GM19455 (cell line): ENCODE measurements at regions not wholly inside any gene's neighbourhood (a gene's known extent, or its start where the extent isn't known, plus 50 kb on each side); places are given as distances from the start of the nearest gene placed in this dataset.

Experiments
- ATAC-seq: cut with Tn5 transposase; IDR thresholded peaks from one replicate; pipeline ENCODE4 v1.9.1; 2021; ENCODE audit not compliant: unreplicated experiment

DNA sequence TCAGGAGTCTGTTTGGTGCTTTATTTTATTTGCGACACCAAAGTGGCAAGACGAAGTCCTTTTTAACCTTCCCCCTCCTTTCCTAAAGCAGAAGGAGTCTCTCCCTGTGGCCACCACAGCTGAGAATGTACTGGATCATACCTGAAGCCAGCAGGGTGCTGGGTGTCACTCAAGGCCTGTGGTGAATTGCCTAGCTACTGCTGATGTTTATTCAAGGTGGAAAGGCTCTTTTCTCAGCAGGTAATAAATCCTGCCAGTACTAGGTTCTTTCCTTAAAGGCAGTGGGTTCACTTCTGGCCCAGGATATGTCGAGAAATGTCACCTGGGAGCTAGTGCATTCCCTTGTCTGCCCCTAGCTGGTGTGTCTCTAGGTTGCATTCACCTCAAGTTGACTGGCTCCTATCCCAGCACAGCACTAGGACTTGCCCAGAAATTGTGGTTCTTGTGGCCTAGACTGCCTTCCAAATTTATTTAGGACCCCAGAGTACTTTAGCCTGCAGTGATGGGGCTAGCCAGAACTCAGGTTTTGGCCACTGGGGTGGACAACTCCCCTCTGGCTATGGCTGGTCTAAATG lies 60.8 kb upstream of the FAM3C start:
- no peak for ATAC-seq

- no peak for ATAC-seq
Measured at GRCh38 chr7:121456015-121456414, 59.9 kb upstream of the FAM3C start.

DNA sequence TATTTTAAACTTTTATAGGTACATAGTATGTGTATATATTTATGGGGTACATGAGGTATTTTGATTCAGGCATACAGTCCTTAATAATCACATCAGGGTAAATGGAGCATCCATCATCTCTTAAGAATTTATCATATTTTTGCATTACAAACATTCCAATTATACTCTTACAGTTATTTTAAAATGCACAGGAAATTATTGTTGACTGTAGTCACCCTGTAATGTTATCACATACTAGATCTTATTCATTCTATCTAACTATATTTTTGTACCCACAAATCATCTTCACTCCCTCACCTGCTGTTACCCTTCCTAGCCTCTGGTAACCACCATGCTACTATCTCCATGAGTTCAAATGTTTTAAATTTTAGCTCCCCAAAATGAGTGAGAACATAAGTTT lies 56.3 kb upstream of the FAM3C start:
- no peak for ATAC-seq

DNA sequence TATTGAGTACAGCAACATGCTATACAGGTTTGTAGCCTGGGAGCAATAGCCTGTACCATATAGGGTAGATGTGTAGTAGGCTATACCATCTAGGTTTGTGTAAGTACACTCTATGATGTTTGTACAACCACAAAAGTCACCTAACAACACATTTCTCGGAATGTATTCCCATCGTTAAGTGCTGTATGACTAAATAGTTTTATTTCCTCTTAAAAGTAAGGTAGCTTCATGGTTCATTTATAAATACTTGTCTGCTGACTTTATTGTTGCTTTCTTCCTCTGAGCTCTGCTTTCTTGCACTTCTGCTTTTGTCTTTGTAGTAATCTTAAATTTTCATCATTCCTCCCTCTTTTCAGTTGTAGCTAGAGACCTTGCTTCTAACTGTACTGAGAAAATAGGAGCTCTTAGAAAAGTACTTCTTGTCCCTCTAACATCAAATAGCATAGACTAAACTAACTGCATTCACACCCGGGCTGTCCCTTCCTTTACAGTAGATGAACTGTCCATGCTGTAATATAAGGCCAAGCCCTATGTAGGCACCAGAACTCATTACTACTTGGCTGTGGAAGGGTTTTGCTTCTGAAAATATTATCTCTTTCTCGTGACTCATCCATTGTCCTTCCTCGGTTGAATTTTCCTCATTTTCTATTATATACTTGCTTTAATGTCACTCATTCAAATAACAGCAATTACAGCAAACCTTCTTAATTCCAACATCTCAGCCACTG lies 55.4 kb upstream of the FAM3C start:
- ATAC-seq, result no peak

GRCh38 chr7:121450631-121451198 lies 54.6 kb upstream of the FAM3C start:
- ATAC-seq, result no peak

DNA sequence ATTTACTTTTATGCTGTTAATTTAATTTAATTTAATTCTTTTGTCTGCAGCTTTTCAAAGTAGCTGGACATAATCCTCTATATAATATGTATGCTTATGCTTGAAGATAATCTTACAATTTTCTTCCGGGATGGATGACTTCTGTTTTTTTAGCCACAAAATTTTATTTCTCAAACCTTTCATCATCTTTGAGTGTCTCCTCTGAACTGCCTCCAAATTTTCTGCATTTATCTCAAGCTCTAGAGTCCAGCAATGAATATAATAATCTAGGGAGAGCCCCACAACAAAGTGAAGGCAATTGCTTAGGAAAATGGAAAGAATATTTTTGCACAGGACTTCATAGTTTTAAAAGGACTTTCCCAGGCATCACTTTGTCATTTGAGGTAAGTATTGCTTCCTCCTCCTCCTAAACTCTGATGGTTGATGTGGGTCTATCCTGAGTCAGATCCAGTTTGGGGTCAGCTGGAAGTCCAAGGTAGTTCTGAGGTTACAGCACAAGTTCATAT lies 53.7 kb upstream of the FAM3C start:
- ATAC-seq, result no peak

DNA sequence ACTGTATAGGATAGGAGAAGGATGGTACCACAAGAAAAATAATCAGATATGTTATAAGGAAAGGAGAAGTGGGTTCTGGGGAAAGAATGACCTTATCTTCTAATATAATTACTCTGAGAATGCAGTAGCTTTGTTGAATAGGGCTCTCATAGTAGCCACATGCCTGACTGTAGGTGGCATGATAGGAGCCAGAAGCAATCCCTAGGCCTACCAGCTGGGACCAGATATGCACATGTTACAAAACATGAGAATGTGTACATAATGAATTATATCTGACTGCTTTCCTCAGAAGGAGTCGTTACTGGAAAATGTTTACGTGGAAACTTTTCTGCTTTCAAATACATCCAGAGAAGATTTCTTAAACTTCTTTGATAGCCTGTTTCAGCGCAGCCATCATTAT lies 53.2 kb upstream of the FAM3C start:
- ATAC-seq, result no peak

GRCh38 chr7:121448429-121448828 lies 52.3 kb upstream of the FAM3C start:
- no peak for ATAC-seq

GRCh38 chr7:121447911-121448300 lies 51.8 kb upstream of the FAM3C start:
- no peak for ATAC-seq

DNA sequence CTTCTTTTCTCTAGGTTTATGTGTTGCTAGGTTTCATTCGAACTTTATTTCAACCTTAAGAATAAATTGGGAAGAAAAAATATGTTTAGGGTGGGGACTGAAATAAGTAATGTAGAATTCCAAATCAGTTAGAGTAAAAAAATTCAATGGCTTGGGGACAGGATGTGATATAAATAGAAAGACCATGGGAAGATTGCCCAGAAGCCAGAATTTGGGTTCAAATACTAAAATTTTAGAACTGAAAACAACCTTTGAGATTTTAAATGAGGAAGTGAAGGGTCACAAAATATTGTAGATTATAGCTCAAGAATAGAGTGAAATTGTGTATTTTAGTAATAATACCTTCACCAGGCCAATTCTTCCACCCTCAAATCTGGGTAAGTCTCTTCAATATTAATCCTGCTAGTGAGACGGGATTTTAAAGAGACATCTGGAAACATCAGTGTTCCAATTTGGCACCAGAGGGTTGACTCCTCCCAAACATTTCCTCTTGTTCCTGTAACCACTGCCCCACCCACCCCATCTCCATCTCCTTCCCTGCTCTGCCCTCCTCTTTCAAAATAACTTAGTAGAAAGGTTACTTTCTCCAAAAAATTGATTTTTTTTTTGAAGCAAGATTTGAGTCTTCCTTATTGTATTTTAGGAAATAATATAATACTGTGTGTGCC lies 51.3 kb upstream of the FAM3C start:
- ATAC-seq, result no peak

GRCh38 chr7:121446526-121446925 lies 50.4 kb upstream of the FAM3C start:
- ATAC-seq, result no peak
